Stimulated activated CD8-positive, alpha-beta memory T cell treated with anti-CD3 and anti-CD28 coated beads, Interleukin-2, amount 100 ng/mL, for 48 hours (primary cell): ENCODE measurements at regions not wholly inside any gene's neighbourhood (a gene's known extent, or its start where the extent isn't known, plus 50 kb on each side); places are given as distances from the start of the nearest gene placed in this dataset.

ENCODE experiments used
- DNase-seq, 2 donors: peaks; one replicate each; pipeline ENCODE4 v3.0.0-alpha.2; 2020; ENCODE audit warnings: low read depth in 2 of 2

DNA sequence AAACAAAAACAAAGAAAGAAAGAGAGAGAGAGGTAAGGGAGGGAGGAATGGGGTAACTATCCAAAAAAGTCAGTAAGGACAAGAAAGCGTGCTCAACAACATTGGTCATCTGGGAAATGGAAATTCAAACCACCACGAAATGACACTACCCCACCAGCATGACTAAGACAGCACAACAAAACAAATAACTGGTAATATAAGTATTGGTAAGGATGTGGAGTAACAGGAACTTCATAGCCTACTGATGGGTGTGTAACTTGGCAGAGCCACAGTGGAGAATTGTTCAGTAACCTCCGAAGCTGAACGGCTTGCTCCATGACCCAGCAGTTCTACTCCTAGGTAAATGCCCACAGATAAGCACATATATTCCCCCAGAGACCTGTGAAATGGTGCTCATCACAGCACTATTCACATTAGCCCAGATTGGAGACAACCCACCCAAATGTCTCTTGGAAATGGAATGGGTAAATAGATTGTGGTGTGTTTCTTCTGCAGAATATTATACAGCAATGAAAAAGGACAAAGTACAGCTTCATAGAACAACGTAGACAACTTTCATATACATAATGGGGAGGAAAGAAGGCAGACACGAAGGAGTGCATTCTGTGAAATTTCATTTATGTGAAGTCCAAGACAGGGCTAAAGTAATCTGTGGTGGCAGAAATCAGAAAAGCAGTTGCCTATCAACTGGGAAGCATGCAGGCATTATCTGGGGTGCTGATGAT lies 95.5 kb upstream of the ATP6AP2 start:
- DNase-seq = no peak

DNA sequence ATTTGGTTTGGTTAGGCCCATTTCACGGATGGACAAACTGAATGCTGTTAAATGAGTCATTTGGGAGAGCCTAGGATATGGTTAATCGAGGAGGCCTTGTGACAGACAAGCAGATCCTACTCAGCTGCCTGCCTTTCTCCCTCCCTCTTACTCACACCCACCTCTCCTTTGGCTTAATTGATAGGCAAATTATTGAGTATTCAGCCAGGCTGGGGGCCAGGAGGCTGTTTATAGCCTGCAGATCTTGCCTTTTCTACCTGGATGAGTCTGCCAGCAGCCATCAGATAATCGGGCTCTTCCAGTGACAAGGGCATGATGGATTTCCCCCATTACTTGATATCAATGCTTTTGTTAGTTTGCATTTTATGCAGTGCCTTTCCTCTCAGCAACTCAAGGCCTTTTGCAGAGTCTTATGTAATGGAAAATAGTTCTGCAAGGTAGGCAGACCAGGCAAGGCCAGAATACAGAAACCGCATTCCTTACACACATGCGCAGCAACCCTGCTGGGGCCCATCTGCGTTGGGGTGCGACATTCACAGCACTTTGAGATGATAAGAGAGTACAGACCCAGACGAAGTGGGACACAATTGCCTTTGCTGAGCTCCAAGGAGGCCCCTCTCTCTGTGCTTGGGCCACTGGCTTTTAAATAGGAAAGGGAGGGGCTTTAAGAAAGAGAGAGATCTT lies 96.2 kb upstream of the ATP6AP2 start:
- no peak for DNase-seq

DNA sequence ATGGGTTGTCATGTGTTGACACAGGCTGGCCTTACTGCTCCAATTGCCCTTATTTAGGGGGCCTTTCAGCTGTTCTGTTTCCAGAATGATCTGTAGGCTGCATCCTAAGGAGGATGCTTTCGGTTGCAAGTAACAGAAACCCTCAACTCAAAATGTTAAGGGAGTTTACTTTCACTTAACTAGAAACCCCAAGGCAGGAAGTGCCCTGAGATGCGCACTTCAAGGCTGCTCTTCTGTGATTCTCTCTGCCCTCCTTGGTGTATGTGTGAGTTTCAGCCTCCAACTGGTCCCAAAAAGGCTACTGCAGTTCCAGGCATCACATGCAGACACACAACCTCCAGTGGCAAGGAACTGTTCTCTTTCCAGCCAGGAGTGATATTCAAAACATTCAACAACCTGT lies 97.3 kb upstream of the ATP6AP2 start:
- DNase-seq = no peak

DNA sequence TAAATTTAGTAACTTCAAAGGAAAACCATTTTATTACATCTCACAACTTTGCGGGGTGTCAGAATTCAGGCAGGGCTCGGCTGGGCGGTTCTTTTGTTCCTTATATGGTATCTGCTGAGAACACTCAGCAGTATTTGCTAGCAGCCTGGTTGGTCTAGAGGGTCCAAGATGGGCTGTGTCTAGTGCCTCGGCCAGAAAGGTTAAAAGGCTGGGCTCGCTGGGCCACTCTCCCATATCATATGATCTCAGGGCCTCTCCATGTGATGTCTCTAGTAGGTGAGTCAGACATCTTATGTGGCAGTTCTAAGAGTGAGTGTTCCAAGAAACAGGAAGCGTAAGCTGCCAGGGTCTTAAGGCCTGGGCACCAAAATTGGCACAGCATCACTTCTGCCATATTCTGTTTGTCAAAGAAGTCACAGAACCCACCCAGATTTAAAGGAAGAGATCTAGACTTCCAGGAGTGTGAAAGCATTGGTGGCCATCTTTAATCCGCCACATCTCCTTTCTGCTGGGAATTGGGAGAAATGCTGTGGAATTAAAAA lies 100.9 kb upstream of the ATP6AP2 start:
- no peak for DNase-seq

DNA sequence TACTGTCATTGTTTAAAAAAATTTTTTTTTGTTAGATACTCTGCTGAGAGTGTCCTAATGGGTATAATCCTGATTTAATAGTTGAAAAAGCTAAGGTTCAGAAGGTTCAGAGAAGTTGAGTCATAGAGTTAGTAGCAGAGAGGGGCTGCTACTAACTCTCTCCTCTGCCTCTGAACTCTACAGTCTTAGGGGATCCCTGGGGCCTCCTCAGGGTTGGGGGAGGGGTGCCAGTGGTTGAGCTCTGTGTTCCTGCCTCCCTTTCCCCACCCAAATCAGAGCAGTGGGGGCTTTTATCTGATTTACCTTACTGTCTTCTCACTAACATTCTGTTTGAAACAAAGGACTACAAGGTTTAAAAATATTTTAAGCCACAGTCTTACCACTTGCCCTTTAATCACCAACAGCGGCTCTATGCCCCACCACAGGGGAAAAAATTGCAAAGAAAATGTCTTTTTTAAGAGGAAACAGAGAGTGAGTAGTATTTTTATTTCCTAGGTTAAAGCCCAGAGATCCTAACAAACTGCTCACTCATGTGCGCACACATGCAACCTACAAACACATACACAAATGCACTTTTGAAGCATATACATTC lies 102.2 kb upstream of the ATP6AP2 start:
- no peak for DNase-seq

DNA sequence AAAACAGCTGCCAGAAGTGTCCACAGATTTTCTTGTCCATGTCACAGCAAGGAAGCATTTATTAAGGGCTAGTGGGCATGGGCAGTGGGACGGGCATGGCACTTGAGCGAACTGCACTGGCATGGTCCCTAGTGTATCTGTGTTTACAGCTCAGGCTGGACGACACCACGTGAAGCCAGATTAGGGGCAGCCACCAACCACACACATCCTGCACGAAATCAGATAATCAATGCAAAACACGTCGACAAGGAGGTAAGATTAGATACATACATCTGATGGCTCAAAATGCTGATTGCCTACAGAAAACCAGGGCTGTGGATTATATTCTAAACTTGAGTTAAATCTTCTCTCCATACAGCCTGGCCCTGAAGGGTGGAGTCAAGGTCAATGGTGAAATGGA lies 103.8 kb upstream of the ATP6AP2 start:
- DNase-seq = no peak

DNA sequence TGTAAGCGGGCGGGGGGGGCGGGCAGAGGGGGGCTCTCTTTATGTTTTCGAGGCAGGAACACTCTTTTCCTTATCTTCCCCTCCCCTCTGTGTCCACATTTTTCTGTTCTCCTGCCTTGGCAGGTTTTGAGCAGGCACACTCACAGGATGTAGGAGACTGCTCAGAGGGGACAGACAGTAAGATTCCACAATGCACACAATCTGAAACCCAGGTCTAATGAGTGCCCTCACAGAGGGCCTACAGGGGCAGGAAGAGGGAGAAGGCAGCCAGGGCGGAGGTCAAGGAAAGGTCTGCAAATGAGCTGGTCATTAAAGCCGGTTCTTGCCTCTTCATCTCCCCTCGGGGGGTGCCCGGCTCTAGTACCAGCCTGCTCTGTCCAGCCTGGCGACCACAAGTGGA lies 106.1 kb upstream of the ATP6AP2 start:
- no peak for DNase-seq

DNA sequence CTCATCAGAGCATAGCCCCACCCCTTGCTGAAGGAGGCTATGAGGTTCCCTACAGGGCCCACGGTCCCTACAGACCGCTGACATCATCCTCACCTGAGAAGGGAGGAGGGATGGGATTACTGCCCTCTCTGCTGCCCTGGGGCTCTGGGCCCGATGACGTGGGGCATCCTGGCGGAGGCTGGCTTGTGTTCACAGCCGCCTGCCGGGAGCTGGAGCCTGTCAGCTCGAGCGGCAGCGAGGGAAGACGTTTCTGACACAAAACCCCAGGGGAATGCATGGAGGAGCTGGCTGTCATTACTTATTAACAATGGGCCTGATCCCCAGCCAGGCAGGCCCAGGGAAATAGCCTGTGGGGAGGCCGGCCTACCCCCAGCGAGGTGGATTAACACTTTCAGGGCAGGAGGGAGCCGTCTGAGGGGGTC lies 106.6 kb upstream of the ATP6AP2 start:
- DNase-seq = no peak

DNA sequence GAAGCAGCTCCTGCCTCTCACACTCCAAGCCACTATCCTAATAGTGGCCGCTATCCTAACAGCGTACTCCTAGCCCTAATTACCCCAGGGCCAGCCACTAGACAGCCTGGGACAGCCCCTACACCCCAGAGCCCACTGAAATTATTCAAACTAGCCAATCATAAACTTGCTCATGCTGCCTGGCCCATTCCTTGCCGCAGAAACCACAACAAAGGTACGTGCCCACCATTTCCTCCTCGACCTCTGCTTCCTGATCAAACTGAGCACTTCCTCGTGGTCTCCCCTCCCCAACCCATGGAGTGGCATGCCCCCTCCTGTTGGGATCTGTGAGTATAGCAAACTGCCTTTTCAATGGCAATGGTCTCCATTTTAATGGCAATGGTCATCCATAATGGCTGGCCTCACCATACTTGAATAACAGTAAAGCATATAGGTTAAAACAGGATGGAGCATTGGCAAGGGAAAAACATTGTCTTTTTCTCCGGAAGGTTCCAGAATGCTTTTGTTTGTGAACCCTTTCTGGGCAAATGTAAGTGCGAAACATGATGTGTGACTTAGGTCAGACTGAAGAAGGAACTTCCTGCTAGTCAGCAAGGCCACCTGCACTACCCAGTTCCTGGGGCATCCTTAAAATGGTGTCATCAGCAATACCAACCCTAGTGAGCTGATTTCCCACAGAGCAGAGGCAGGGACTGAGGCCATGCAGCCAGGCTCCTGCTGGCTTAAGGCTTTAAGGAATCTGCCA lies 107.1 kb upstream of the ATP6AP2 start:
- DNase-seq = no peak

DNA sequence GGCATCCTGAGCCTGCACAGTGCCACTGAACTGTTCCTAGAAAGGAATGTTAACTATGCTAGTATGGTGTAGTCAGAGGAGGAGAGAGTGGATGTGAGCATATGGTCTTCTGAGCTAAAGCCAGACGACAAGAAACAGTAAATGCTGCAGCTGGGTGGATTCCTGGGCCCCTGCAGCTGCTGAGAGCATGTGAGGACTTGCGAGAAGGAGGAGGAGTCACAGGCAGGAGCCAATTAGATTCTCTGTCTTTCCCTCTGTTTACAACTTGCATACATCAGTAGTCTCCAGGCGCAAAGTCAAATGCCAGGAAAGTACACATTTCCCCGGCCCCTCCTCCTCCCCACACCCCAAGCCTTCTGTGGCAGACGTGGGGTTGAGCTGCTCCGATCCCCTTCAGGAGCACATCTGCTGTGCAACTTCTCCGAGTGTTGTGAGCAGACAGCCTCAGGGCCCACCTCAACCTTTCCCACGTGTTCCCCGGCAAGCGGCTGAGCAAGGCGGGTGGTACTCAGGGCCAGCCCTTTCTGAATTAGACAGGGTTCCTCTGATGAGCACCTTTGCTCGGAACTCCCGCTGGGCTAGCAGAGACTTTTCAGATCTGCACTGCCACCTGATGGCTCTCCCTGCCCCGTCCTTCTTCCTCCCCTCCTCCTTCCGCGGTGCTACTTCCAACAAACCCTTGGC lies 108.7 kb upstream of the ATP6AP2 start:
- no peak for DNase-seq

DNA sequence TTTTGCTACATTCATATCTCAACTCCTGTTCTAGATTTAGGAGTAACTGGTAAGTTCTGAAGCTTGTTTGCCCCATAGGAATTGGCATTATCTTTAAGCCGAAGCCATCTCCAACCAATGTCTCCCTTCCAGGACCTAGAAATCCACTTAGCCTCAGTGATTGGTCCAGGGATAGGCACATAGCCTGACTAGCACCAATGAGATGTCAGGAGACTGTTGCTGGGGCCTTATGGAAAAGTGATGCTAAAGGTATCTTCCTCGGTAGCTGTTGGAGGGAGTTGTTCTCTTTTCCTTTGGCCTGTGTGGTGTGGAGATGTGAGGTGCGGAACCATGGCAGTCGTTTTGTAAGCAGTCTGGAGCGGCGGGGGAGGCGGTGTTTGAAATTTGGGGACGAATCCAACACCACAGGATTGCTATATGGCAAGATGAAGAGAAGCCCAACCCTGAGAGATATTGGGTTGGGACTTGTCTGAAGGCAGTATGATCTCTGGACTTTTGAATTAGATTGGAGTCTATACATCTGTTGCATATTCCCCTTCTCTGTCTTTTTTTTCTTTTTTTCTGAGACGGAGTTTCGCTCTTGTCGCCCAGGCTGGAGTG lies 109.8 kb upstream of the ATP6AP2 start:
- no peak for DNase-seq

DNA sequence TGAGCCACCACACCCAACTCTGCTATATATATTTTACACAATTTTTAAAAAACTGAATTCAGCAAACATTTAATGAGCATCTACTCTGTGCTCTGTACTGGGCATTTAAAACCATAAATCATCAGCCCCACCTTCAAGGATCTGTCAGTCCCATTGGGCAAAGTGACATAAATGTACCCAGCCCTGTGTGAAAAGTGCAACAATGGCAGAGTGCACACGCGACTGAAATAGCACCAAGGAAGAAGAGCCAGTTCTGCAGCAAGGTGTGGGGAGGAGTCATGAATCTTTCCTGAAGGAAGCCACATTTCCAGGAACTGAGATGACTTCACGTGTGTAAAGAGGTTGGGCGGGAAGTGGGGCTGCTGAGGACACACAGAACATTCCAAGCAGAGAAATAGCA lies 111.5 kb upstream of the ATP6AP2 start:
- no peak for DNase-seq

DNA sequence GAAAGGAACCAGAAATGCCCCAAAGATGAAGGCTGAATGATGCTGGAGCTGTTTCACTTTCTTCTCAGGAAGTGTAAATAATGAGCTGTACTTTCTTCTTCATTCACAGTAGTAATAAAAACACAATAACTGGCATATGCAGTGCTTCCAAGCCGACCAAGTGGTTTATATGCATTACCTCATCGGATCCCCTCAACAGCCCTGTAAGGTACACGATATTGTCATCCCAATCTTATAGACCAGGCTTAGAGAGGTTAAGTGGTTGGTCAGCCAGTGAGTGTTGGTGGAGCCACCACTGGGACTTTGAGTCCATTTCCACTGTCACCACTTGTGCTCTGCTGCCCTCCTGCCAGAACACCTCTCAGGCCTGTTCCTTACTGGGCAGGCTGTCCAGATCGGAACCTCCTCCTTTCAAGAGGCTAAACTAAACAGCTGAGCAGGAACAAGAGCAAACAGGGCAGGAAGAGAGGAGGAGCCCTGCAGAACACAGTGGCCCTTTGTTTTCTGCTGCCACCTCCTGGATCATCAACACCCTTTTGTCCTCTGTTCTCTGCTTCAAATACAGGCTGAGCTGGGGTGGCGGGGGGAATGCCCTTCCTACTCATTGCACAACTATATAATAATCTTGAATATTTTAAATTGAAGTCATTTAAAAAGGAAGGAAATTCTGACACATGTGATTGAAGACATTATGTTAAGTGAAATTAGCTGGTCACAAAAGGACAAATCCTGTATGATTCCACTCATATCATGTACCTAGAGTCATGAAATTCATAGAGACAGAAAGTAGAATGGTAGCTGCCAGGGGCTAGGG lies 112.5 kb upstream of the ATP6AP2 start:
- no peak for DNase-seq

DNA sequence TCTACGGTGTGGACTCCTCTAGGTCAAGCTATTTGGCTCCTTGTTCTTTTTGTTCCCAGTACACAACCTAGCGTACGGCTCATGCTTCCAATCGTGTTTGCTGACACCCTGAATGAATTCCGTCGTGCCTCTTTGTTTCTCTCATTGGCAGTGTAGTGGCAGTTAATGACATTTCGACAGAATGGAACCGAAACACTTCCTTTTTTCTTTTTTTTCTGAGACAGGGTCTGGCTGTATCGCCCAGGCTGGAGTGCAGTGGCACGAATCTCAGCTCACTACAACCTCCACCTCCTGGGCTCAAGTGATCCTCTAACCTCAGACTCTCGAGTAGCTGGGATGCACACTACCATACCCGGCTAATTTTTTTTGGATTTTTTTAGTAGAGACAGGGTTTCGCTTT lies 113.3 kb upstream of the ATP6AP2 start:
- DNase-seq = no peak

DNA sequence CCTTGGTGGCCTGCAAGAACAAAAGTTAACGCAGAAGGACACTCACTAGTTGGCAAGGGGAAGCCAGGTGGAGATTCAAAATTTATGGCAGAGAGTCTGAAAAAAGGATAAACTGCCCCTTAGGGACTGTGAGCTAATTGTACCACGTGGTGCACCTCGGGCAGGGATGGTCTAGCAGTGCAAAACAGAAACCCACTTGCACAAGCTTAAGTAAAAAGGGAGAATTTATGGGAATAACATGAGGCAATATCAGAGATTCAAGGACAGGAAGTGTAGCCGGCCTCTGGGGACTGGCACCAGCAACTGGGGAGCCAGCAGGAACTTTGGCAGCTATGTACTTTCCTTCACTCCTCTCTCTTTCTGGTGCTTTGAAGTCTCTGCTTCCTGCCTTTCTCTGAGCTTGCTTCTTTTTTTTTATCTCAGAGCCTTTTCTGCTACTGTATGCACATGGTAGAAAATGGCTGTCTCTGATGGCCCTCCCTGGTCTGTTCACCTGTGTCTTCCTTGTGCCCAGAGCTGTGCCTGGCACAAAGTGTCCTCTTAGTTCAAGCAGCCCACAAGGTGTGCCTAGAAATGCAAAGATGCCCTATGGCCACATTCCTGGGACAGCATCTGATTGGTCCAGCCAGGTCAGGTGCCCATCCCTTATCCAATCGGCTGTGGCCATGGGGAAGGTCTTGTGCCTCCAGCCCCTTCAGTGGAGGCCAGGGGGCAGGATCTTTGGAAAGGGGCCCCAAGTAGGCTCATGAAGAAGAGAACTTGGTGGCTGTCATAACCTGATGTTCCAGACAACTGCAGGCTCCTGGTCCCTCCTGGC lies 114.8 kb upstream of the ATP6AP2 start:
- no peak for DNase-seq

DNA sequence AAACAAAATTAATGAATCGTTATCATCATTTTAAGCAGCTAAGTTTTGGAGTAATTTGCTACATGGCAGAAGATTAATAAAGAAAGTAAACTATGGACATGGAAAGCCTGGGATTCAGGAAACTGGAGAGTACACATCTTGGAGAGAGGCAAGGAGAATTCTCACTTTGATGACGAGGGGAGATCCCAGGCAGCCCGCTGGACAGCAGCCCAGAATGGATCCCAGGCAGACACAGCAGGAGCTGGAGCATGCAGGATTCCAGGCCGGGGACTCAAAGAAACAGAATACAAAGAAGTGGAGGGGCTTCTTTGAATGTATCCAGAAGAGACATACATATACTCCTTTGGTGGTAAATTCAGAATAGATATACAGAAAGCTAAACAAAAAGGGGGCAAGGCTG lies 118.0 kb upstream of the ATP6AP2 start:
- no peak for DNase-seq

DNA sequence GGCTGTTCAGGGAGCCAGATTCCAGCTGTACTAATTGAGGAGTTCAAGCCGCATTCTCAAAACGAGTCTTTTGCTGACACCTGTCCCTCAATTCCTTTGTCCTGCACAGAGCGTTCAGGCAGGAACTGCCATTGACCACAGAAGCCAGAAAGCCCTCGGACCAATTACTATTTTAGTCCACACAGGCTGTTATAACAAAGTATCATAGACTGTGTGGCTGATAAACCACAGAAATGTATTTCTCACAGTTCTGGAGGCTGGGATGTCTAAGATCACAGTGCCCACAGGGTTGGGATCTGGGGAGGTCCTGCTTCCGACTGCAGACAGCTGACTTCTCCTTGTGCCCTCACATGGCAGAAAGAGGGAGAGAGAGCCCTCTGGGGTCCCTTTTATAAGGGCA lies 119.8 kb upstream of the ATP6AP2 start:
- no peak for DNase-seq

DNA sequence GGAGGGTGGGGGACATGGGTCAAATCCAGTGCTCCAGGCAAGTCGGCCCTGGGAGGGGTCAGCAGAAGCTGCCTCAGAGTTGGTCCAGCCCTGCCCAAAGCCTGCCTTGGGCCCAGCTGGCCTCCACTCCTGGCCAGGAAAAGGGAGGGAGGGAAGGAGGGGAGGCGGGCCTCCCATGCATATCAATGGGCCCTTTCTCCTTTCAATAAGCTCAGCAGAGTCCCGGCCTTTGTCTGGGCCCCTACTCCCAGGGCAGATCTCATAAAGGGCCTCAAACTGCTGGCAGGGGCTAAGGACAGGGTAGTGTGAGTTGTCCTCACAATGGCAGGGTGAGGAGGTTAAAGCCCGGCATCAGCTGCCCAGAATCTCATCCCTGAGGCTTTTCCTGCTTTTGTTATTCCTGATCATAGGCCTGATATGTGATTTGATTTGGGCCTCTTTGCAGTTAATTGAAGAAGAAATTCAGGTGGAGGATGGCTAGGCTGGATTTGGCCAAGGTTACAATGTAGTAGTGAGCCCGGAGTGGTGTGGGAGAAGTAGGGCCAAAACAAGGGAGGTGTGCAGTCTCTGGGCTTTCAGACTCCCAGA lies 121.1 kb upstream of the ATP6AP2 start:
- DNase-seq = no peak

DNA sequence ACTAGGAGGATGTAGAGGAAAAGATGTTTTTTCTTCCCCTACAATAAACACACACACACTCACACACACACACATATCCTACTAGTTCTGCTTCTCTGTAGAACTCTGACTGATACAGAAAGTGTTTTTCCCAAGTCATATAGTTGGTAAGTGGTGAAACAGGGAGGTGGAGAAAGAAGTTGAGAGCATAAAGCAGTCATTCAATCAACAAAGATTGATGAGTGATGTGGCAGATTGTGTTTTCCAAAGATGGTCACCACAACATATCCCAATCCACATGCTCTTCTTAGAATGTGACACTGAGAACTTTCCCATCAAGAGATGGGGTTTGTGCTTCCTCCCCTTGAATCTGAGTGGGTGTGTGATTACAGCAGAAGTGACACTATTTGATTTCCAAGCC lies 123.4 kb upstream of the ATP6AP2 start:
- DNase-seq = no peak
